Stimulated activated CD4-positive, alpha-beta T cell treated with anti-CD3 and anti-CD28 coated beads, Interleukin-1b, Interleukin-23, amount 100 ng/mL, for 24 hours (primary cell): ENCODE measurements at regions not wholly inside any gene's neighbourhood (a gene's known extent, or its start where the extent isn't known, plus 50 kb on each side); places are given as distances from the start of the nearest gene placed in this dataset.
"Not testable (repeated sequence)": the region's sequence is repeated elsewhere in the genome, so short reads cannot be mapped to it uniquely, and the experiment has no call there.

ENCODE experiments used
- DNase-seq, 4 experiments: peaks; one replicate each; pipeline ENCODE4 v3.0.0-alpha.2; 2020; ENCODE audit warnings: low read depth in 4 of 4, low spot score in 1 of 4

DNA sequence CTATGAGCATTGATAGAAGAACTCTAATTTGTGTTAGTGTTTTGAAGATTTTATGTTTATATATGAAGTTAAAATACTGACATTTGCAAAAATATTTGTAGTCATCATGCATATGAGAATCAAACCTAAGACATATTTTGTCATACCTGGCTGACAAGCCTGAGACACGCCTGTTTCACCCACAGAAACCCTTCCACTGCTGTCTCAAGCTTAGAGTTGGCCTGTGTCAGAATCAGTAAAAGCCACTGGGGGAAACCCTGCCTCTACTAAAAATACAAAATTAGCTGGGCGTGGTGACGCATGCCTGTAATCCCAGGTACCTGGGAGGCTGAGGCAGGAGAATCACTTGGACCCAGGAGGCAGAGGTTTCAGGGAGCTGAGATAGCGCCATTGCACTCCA, 218.0 kb upstream of the C1QTNF3 start:
- DNase-seq, result not testable (repeated sequence)

GRCh38 chr5:34266151-34266550, 223.1 kb upstream of the C1QTNF3 start:
- DNase-seq, result not testable (repeated sequence)

GRCh38 chr5:34296759-34297158, 253.7 kb upstream of the C1QTNF3 start:
- DNase-seq, result not testable (repeated sequence)

DNA sequence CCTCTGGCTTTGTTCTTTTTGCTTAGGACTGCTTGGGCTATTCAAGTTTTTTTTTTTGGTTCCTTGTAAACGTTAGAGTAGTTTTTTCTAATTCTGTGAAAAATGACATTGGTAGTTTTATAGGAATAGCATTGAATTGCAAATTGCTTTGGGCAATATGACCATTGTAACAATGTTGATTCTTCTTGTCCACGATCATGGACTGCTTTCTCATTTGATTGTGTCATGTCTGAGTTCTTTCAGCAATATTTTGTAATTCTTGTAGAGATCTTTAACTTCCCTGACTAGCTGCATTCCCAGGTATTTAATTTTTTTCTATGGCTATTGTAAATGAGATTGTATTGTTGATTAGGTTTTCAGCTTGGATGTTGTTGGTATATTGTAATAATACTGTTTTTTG, 286.2 kb upstream of the C1QTNF3 start:
- DNase-seq, result not testable (repeated sequence)

DNA sequence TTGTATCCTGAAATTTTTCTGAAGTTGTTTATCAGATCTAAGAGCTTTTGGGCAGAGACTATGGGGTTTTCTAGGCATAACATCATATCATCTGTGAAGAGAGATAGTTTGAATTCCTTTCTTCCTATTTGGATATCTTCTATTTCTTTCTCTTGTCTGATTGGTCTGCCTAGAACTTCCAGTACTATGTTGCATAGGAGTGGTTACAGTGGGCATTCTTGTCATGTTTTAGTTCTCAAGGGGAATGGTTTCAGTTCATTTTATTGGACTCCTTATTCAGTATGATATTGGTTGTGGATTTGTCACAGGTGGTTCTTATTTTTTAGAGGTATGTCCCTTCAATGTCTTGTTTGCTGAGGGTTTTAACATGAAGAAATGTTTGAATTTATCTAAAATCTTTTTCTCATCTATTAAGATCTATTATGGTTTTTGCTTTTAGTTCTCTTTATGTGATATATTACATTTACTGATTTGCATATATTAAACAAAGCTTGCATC, 286.6 kb upstream of the C1QTNF3 start:
- DNase-seq, result not testable (repeated sequence)

- DNase-seq, result not testable (repeated sequence)
Measured at GRCh38 chr5:34331928-34332454, 289.0 kb upstream of the C1QTNF3 start.

DNA sequence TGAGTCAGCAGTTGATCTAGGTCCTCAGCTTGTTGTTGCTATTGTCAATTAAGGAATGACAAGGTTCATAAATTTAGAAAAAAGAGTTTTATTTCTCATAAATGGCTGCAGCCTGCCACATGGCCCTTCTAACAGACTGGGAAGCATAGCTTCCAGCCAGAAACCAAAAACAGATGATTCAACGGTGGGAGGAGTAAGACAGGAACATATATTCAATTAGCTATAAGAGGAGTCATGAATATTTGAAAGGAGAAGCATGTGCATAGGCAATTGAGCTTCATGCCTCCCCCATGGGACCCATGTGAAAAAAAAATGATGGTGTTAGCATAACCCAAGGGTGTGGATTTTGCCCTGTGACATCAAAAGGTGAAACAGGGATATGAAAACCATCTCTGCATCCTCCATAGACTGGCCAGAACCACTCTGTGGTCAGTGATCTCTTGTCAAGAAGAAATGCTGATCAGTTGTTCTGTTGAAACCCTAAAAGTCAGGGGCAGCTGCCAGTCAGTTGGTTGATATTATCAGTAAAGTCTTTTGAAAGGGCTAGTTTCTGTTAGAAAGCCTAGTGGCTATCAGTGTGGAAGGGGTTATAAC, 296.5 kb upstream of the C1QTNF3 start:
- not testable (repeated sequence) for DNase-seq

GRCh38 chr5:34354440-34354839, 301.7 kb upstream of the RAI14 start:
- DNase-seq, result not testable (repeated sequence)

GRCh38 chr5:34371417-34371816, 284.7 kb upstream of the RAI14 start:
- DNase-seq, result not testable (repeated sequence)

- DNase-seq, result not testable (repeated sequence)
Measured at GRCh38 chr5:34371817-34372216, 284.3 kb upstream of the RAI14 start.

DNA sequence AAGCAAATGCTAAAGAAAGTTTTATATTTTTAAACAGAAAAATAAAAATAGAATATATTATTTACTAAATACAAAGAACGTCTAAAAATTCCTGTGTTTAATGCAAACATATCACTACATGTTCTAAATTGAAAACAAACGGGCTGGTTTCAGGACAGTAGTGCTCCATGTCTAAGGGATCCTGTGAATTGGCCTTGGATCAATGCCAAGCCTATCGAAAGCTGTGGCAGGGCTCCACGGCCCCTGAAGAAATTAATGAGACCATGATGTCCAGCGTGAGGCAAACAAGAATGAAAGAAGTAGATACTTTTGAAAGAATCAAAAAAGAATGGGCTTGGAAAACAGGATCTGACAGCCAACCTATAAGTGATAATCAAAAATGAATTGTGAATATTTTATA, 283.4 kb upstream of the RAI14 start:
- not testable (repeated sequence) for DNase-seq

GRCh38 chr5:34377651-34378050, 278.5 kb upstream of the RAI14 start:
- not testable (repeated sequence) for DNase-seq

DNA sequence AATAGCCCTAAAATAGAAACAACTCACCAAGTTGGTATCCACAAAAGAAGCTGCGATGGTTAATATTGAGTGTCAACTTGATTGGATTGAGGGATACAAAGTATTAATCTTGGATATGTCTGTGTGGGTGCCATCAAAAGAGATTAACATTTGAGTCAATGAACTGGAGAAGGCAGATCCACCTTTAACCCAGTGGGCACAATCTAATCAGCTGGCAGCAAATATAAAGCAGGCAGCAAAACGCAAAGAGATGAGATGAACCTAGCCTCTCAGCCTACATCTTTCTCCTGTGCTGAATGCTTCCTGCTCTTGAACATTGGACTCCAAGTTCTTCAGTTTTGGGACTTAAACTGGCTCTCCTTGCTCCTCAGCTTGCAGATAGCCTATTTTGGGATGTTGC, 277.6 kb upstream of the RAI14 start:
- DNase-seq, result not testable (repeated sequence)

- DNase-seq, result not testable (repeated sequence)
Measured at GRCh38 chr5:34388754-34389153, 267.4 kb upstream of the RAI14 start.

DNA sequence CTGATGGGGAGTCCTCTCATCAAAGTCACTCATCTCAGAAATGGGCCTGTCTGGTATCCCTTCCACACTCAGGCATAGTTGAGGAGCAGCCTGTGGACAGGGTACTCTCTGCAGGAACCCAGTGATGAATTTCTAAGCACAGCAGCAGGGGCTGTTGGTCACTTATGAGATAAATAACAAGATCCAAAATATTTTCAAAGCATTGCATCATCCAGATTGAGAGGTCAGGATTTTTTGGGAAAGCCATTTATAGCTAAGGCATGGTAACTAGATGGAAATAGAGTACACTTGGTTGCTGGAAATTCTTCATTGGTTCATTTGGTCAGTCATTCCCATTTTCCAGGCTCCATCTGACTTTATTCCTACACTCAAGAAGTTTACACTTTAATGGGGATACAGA, 246.8 kb upstream of the RAI14 start:
- no peak for DNase-seq

DNA sequence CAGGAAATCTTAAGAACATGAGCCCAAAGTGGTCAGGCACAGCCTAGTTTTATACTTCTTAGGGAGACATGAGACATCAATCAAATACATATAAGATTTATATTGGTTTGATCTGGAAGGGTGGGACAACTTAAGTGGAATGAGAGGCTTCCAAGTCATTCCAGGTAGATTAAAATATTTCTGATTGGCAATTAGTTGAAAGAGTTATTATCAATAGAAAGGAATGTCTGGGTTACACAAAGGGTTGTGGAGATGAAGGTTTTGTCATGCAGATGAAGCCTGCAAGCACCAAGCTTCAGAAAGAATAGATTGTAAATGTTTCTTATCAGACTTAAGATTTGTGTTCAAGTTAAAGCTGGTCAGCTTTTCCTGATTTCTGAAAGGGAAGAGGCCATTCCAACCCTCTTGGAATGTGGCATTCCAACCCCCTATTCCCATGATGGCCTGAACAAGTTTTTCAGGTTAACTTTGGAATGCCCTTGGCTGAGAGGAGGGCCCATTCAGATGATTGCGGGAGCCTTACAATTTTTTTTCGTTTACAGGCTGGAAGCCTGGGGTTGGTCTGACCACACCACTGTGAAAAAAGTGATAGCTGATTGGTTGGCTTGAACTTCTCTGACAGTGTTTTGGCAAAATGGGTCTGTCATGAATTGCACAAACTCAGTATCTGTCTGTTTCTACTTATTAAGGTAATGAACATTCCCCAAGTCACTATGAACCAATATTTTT, 245.6 kb upstream of the RAI14 start:
- no peak for DNase-seq

- no peak for DNase-seq
Measured at GRCh38 chr5:34411470-34412346, 244.4 kb upstream of the RAI14 start.

GRCh38 chr5:34412736-34413135, 243.4 kb upstream of the RAI14 start:
- DNase-seq, result no peak

- no peak for DNase-seq
Measured at GRCh38 chr5:34415559-34416198, 240.4 kb upstream of the RAI14 start.

DNA sequence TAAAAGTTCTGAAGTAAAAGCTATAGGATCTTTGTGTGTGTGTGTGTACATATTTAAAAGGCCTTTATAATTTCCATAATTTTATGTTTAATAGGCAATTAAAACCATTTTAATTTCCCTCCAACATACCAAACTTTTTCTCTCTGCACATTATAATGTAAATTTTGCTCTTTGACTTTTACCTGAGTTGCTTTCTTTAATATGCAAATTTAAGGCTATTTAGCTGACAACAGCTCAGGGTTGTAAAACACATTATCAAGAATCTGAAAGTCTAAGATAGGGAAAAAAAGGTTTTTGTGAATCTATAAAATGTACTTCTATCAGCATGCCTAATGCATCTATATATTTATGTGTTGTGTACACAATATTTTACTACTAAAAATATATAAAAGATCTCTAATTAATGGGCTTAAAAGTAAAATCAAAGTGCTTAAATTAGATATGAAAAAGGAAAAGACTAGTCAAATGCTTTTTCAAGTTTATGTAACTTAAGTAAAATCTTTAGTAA, 239.6 kb upstream of the RAI14 start:
- no peak for DNase-seq

- not testable (repeated sequence) for DNase-seq
Measured at GRCh38 chr5:34420191-34420590, 235.9 kb upstream of the RAI14 start.
